ENCODE measurements at regions not wholly inside any gene's neighbourhood (a gene's known extent, or its start where the extent isn't known, plus 50 kb on each side); places are given as distances from the start of the nearest gene placed in this dataset.
A peak's percentile ranks its signal among the peaks of the same experiment; 100 is the strongest.

- FAIRE-seq (no peak), DNase-seq (ENCODE audit: insufficient read length, low spot score) (no peak)
- no peak for TF ChIP-seq POLR2AphosphoS5 (IDR thresholded peaks at IDR 0.05; ENCODE audit: low read depth, low read length)
Observed at GRCh38 chr3:34066328-34066727, 267.9 kb downstream of the PDCD6IP start.

GRCh38 chr3:34066999-34067398 lies 268.6 kb downstream of the PDCD6IP start:
- FAIRE-seq (no peak), DNase-seq (ENCODE audit: insufficient read length, low spot score) (no peak)
- TF ChIP-seq POLR2A (IDR thresholded peaks at IDR 0.05; ENCODE audit: low read depth, low read length) = no peak
- no peak for TF ChIP-seq SPI1 (IDR thresholded peaks at IDR 0.05; ENCODE audit: low read depth, low read length)
- TF ChIP-seq POLR2AphosphoS5 (IDR thresholded peaks at IDR 0.05; ENCODE audit: low read depth, low read length) = no peak

DNA sequence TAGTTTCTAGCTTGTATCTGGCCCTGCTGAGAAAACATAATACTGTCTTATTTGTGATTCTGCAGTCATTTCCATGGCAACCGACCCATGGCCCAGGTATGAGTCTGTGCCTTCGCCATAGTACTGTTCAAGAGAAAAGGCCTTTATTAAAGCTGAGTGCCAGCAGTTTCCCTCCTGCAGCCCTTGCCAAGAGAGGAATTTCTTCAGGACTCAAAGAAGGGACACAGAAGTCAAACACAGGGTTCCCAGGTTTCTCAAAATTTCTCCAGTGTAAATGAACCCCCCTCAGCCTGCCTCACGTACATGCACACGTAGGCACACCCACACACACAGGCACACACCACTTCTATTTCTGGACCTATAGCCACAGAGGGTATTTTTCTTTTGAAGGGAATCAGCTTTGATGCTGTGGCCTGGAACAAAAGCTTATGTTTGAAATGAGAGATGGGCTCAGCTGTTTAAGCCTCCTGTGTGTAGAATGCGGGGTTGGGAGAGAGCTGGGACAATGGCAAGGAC lies 269.2 kb downstream of the PDCD6IP start:
- FAIRE-seq = peak; percentile 54
- no peak for DNase-seq (ENCODE audit: insufficient read length, low spot score)

DNA sequence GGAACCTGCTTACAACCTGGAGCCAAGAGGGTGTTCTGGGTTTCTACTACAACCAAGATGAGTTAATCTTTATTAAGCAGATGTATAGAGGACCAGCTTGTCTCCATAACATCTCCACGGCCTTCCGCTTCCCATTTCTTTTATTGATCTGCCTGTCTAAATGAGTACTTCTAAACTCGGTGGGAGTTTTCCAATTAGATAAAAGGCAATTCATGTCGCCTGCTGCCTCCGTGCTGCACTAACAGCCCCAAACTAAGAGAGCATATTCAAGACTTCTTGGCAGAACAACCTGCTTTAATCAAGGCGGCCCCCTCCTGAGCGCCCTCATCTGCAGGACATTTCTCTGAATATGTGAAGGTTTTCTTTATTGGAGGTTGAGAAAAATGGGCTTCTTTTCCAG lies 270.1 kb downstream of the PDCD6IP start:
- no peak for DNase-seq (ENCODE audit: insufficient read length, low spot score)
- no peak for FAIRE-seq
- TF ChIP-seq SPI1 (IDR thresholded peaks at IDR 0.05; ENCODE audit: low read depth, low read length) = no peak

More for the DNA sequence above, 269.2 kb downstream of the PDCD6IP start:
- TF ChIP-seq POLR2A (IDR thresholded peaks at IDR 0.05; ENCODE audit: low read depth, low read length) = no peak
- no peak for TF ChIP-seq POLR2AphosphoS5 (IDR thresholded peaks at IDR 0.05; ENCODE audit: low read depth, low read length)
- TF ChIP-seq PAX5 (IDR thresholded peaks at IDR 0.05; ENCODE audit: insufficient read depth, low read length, severe bottlenecking) = no peak
- TF ChIP-seq POU2F2 (IDR thresholded peaks at IDR 0.05; ENCODE audit: low read depth, low read length) = no peak

GRCh38 chr3:34070831-34071585 lies 272.6 kb downstream of the PDCD6IP start:
- FAIRE-seq (peak; percentile 40), DNase-seq (ENCODE audit: insufficient read length, low spot score) (no peak)
- peak; percentile 76 for TF ChIP-seq SPI1 (IDR thresholded peaks at IDR 0.05; ENCODE audit: low read depth, low read length)
- no peak for TF ChIP-seq POU2F2 (IDR thresholded peaks at IDR 0.05; ENCODE audit: low read depth, low read length)
- no peak for TF ChIP-seq PAX5 (IDR thresholded peaks at IDR 0.05; ENCODE audit: insufficient read depth, low read length, severe bottlenecking)
- TF ChIP-seq POLR2A (IDR thresholded peaks at IDR 0.05; ENCODE audit: low read depth, low read length) = no peak
- TF ChIP-seq TAF1 (IDR thresholded peaks at IDR 0.05; ENCODE audit: low read depth, low read length) = no peak
- TF ChIP-seq POLR2AphosphoS5 (IDR thresholded peaks at IDR 0.05; ENCODE audit: low read depth, low read length) = no peak

DNA sequence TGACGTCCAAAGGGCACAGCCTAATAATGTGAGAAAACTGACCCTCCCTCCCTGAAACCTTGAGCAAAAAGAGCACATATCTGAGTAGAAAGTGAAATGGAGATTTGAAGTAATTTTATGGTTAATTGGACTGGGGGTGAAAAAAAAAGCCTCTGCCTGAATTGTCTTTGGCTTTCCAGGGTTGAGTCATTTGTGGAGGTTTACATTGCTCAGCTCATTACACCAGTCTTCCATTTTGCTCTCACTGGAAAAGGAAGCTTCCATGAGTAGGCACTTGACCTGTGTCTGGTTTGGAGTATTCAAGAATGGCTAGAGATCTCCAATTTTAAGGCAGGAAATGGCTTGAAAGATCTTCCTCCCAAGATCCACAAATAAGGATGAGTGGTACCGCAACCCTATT lies 273.9 kb downstream of the PDCD6IP start:
- TF ChIP-seq POLR2AphosphoS5 (IDR thresholded peaks at IDR 0.05; ENCODE audit: low read depth, low read length) = no peak
- no peak for TF ChIP-seq POLR2A (IDR thresholded peaks at IDR 0.05; ENCODE audit: low read depth, low read length)
- TF ChIP-seq TAF1 (IDR thresholded peaks at IDR 0.05; ENCODE audit: low read depth, low read length) = no peak
- TF ChIP-seq PAX5 (IDR thresholded peaks at IDR 0.05; ENCODE audit: insufficient read depth, low read length, severe bottlenecking) = no peak
- no peak for TF ChIP-seq SPI1 (IDR thresholded peaks at IDR 0.05; ENCODE audit: low read depth, low read length)
- no peak for TF ChIP-seq POU2F2 (IDR thresholded peaks at IDR 0.05; ENCODE audit: low read depth, low read length)
- no peak for FAIRE-seq
- DNase-seq (ENCODE audit: insufficient read length, low spot score) = no peak

DNA sequence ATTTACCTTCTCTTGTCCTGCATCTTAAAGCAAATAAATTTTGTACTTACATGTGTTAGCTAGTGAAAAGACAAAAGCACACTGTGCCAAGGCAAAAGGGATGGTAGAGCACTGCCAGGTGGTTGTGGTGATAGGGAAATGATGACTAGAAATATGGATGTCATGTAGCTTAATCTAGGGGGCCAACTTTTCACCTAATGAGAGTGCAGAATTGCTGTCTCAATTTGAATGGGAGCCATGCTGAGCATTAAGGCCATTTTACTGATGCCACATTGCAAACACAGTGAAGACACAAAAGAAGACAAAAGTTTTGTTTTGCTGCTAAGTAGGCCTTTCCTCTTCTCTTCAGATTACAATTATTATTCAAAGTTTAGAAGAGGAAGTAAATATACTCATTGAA lies 274.7 kb downstream of the PDCD6IP start:
- FAIRE-seq = peak; percentile 48
- TF ChIP-seq POLR2AphosphoS5 (IDR thresholded peaks at IDR 0.05; ENCODE audit: low read depth, low read length) (no peak), TAF1 (IDR thresholded peaks at IDR 0.05; ENCODE audit: low read depth, low read length) (no peak), POU2F2 (IDR thresholded peaks at IDR 0.05; ENCODE audit: low read depth, low read length) (no peak), SPI1 (IDR thresholded peaks at IDR 0.05; ENCODE audit: low read depth, low read length) (no peak)
- DNase-seq (ENCODE audit: insufficient read length, low spot score) = no peak

GRCh38 chr3:34073961-34074360 lies 275.5 kb downstream of the PDCD6IP start:
- FAIRE-seq (no peak), DNase-seq (ENCODE audit: insufficient read length, low spot score) (no peak)
- TF ChIP-seq POLR2A (IDR thresholded peaks at IDR 0.05; ENCODE audit: low read depth, low read length) (no peak), POU2F2 (IDR thresholded peaks at IDR 0.05; ENCODE audit: low read depth, low read length) (no peak), PAX5 (IDR thresholded peaks at IDR 0.05; ENCODE audit: insufficient read depth, low read length, severe bottlenecking) (no peak), SPI1 (IDR thresholded peaks at IDR 0.05; ENCODE audit: low read depth, low read length) (no peak), POLR2AphosphoS5 (IDR thresholded peaks at IDR 0.05; ENCODE audit: low read depth, low read length) (no peak), TAF1 (IDR thresholded peaks at IDR 0.05; ENCODE audit: low read depth, low read length) (no peak)

DNA sequence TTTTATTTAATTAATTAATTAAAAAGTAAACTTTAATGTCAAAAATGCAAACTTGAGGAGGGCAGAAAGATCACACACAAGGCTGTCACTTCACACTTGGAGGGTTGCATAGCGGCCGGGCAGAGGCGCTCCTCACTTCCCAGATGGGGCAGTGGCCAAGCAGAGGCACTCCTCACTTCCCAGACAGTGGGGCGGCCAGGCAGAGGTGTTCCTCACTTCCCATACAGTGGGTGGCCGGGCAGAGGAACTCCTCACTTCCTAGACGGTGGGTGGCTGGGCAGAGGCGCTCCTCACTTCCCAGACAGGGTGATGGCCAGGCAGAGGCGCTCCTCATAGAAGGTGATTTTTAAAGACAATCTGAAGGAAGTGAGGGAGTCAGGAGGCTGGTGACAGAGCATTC lies 277.5 kb downstream of the PDCD6IP start:
- TF ChIP-seq POLR2A (IDR thresholded peaks at IDR 0.05; ENCODE audit: low read depth, low read length) (no peak), POLR2AphosphoS5 (IDR thresholded peaks at IDR 0.05; ENCODE audit: low read depth, low read length) (no peak), TAF1 (IDR thresholded peaks at IDR 0.05; ENCODE audit: low read depth, low read length) (no peak)
- FAIRE-seq (no peak), DNase-seq (ENCODE audit: insufficient read length, low spot score) (no peak)

DNA sequence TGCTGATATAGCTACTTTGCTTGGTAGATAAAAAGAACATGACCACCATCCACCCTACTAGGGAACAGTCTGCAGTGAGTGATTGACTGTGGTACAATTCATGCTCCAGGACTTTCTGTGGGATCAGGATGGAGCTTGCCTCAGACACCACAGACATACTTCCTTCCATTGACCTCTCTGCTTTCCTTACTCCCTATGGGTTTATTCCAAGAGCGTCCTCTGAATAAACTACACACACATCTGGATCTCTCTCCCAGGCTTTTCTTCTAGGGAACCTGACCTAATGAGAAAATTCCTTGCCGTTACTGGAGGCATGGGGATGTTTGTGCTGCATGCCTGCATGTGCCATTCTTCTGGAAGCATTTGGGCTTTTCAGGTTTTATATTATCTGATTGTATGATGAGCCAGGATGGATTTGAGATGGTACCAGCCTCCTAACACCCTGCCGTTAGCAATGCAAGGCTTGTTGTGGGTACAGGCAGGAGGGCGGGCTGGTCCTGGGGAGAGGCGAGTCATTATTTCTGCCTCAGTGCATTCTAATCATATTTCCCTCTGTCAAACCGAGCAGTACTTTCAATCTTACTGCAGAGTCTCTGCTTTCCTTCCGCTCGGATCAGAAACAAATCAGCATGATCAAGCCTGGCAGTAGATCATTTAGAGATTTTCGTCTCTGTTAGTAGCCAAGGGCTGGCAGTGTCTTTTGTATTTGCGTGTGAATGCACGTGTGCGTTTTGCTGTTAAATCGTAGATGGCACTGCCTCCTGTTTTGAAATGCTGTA lies 279.2 kb downstream of the PDCD6IP start:
- no peak for FAIRE-seq
- TF ChIP-seq POLR2A (IDR thresholded peaks at IDR 0.05; ENCODE audit: low read depth, low read length) = no peak
- no peak for TF ChIP-seq PAX5 (IDR thresholded peaks at IDR 0.05; ENCODE audit: insufficient read depth, low read length, severe bottlenecking)
- TF ChIP-seq SPI1 (IDR thresholded peaks at IDR 0.05; ENCODE audit: low read depth, low read length) = no peak
- TF ChIP-seq POU2F2 (IDR thresholded peaks at IDR 0.05; ENCODE audit: low read depth, low read length) = no peak
- TF ChIP-seq TAF1 (IDR thresholded peaks at IDR 0.05; ENCODE audit: low read depth, low read length) = no peak
- no peak for TF ChIP-seq POLR2AphosphoS5 (IDR thresholded peaks at IDR 0.05; ENCODE audit: low read depth, low read length)

More for the DNA sequence above, 279.2 kb downstream of the PDCD6IP start:
- DNase-seq (ENCODE audit: insufficient read length, low spot score) = no peak
